Left lung (tissue), 4 donors: ENCODE measurements at regions not wholly inside any gene's neighbourhood (a gene's known extent, or its start where the extent isn't known, plus 50 kb on each side); places are given as distances from the start of the nearest gene placed in this dataset.

Source experiments
- ATAC-seq: fragments of 200-7000 bp; cut with Tn5 transposase; one replicate; pipeline ENCODE4 v1.9.1; 2020; ENCODE audit warnings: moderate library complexity
- DNase-seq, 4 donors: peaks; one replicate each; pipeline ENCODE4 v3.0.0-alpha.2; 2013 to 2020
- H3K27ac ChIP-seq, 2 donors: fragments of 200-600 bp; sonication (generic) in 1 of 2; one replicate each; pipeline versions ENCODE4 v1.5.0 to v1.8.0; 2020 to 2021
- H3K27me3 ChIP-seq, 2 donors: fragments of 200-600 bp; sonication (generic) in 1 of 2; one replicate each; pipeline versions ENCODE4 v1.5.0 to v1.8.0; 2020 to 2021
- H3K36me3 ChIP-seq, 2 donors: fragments of 200-600 bp; sonication (generic) in 1 of 2; one replicate each; pipeline versions ENCODE4 v1.5.0 to v1.8.0; 2020 to 2021
- H3K4me1 ChIP-seq, 2 donors: fragments of 200-600 bp; one replicate each; pipeline ENCODE4 v1.8.0; 2021
- H3K4me3 ChIP-seq, 2 donors: fragments of 200-600 bp; sonication (generic) in 1 of 2; one replicate each; pipeline versions ENCODE4 v1.5.0 to v1.8.0; 2020 to 2021; ENCODE audit warnings: mild to moderate bottlenecking in 1 of 2
- H3K9me3 ChIP-seq, 2 donors: fragments of 200-600 bp; sonication (generic) in 1 of 2; one replicate each; pipeline versions ENCODE4 v1.5.0 to v1.8.0; 2020 to 2021
- CTCF ChIP-seq, 2 donors: fragments of 200-600 bp; sonication (generic) in 1 of 2; IDR thresholded peaks; one replicate each; pipeline versions ENCODE4 v1.5.0 to v1.8.0; 2021; ENCODE audit warnings: antibody characterized with exemption in 2 of 2
- intact Hi-C, 2 donors: fragments of 100-400 bp; cut with DNase I; formaldehyde crosslinking; loops; one replicate each; pipeline versions ENCODE4 v1.11.2 to v1.14.2; 2022
- donor health status: DM: no; HTN: yes; CAD: no.
- donor health status: DM: no; HTN: no; CAD: no.

GRCh38 chr5:116942622-116943021 lies 368.0 kb upstream of the SEMA6A start:
- DNase-seq: no peak
- Histone ChIP-seq H3K4me1 (no peaks in the 10 kb centered on the region), H3K9me3 (no peaks in the 10 kb centered on the region), H3K36me3 (no peaks in the 10 kb centered on the region), H3K27ac (no peak overlapping the region), H3K27me3 (no peaks in the 10 kb centered on the region), H3K4me3 (no peak overlapping the region)
- ATAC-seq: no peak
- no peak for TF ChIP-seq CTCF (IDR thresholded peaks at IDR 0.05)
- intact Hi-C loops: no loop called here

GRCh38 chr5:116939641-116940040 lies 365.0 kb upstream of the SEMA6A start:
- Histone ChIP-seq H3K4me3 (no peak overlapping the region), H3K9me3 (no peaks in the 10 kb centered on the region), H3K27me3 (no peaks in the 10 kb centered on the region), H3K27ac (no peak overlapping the region), H3K36me3 (no peaks in the 10 kb centered on the region), H3K4me1 (no peaks in the 10 kb centered on the region)
- intact Hi-C loops: no loop called here
- ATAC-seq: no peak
- DNase-seq: no peak
- TF ChIP-seq CTCF (IDR thresholded peaks at IDR 0.05): no peak

- no peak for DNase-seq
- Histone ChIP-seq H3K36me3 (no peaks in the 10 kb centered on the region), H3K27ac (no peak overlapping the region), H3K9me3 (no peaks in the 10 kb centered on the region), H3K27me3 (no peaks in the 10 kb centered on the region), H3K4me3 (no peak overlapping the region), H3K4me1 (no peaks in the 10 kb centered on the region)
- intact Hi-C loops: no loop called here
- no peak for TF ChIP-seq CTCF (IDR thresholded peaks at IDR 0.05)
- ATAC-seq: no peak
These were observed 363.9 kb upstream of the SEMA6A start for GRCh38 chr5:116938488-116938887.

GRCh38 chr5:116935561-116936162 lies 361.0 kb upstream of the SEMA6A start:
- Histone ChIP-seq H3K4me3 (no peak overlapping the region), H3K27ac (no peak overlapping the region), H3K4me1 (no peaks in the 10 kb centered on the region), H3K27me3 (no peaks in the 10 kb centered on the region), H3K36me3 (no peaks in the 10 kb centered on the region), H3K9me3 (no peaks in the 10 kb centered on the region)
- DNase-seq: no peak
- TF ChIP-seq CTCF (IDR thresholded peaks at IDR 0.05): no peak
- no peak for ATAC-seq
- intact Hi-C loops: no loop called here

- intact Hi-C loops: no loop called here
- ATAC-seq (no peak), DNase-seq (no peak)
- no peaks in the 10 kb centered on the region for H3K9me3 ChIP-seq
- no peaks in the 10 kb centered on the region for H3K36me3 ChIP-seq
- no peak for TF ChIP-seq CTCF (IDR thresholded peaks at IDR 0.05)
- H3K4me1 ChIP-seq: no peaks in the 10 kb centered on the region
- H3K4me3 ChIP-seq: no peak overlapping the region
- H3K27me3 ChIP-seq: no peaks in the 10 kb centered on the region
- no peak overlapping the region for H3K27ac ChIP-seq
These were observed 356.0 kb upstream of the SEMA6A start for GRCh38 chr5:116930616-116931015.
